ENCODE measurements at regions not wholly inside any gene's neighbourhood (a gene's known extent, or its start where the extent isn't known, plus 50 kb on each side); places are given as distances from the start of the nearest gene placed in this dataset.

GRCh38 chr9:107108342-107109130 lies 174.5 kb upstream of the RAD23B start:
- TF ChIP-seq CTCF (IDR thresholded peaks at IDR 0.05): no peak
- intact Hi-C loops (cut with DNase I, micrococcal nuclease): no loop called here
- Histone ChIP-seq H3K9me3 (ENCODE audit: control insufficient read depth in 1 of 2, insufficient read depth in 1 of 2, low read length in 2 of 2) (no peaks in the 10 kb centered on the region), H3K27me3 (ENCODE audit: control insufficient read depth in 1 of 2, insufficient read depth in 2 of 2, low read length in 2 of 2) (peaks cover 0 to 3% of the 10 kb centered on the region in 2 experiments), H3K4me3 (ENCODE audit: low read length) (no peak overlapping the region), H3K27ac (ENCODE audit: low read depth in 1 of 2, low read length in 2 of 2) (no peak overlapping the region), H3K4me1 (ENCODE audit: insufficient read depth, low read length) (no peaks in the 10 kb centered on the region), H3K36me3 (ENCODE audit: insufficient read depth, low read length) (no peaks in the 10 kb centered on the region)
- Mint-ChIP-seq H3K36me3 (ENCODE audit: low read depth) (no peaks in the 10 kb centered on the region), H3K27me3 (peaks cover 27% of the 10 kb centered on the region), H3K4me3 (no peak overlapping the region), H3K4me1 (ENCODE audit: low read depth) (no peaks in the 10 kb centered on the region), H3K27ac (no peak overlapping the region), H3K9me3 (no peaks in the 10 kb centered on the region)
- ATAC-seq (ENCODE audit: poor library complexity) (no peak), DNase-seq (no peak)
- ChIA-PET CTCF (no interaction called here), POLR2A (no interaction called here)

GRCh38 chr9:107109324-107109723 lies 173.8 kb upstream of the RAD23B start:
- no peak overlapping the region for H3K27ac Mint-ChIP-seq
- ChIA-PET CTCF (no interaction called here), POLR2A (no interaction called here)
- no peaks in the 10 kb centered on the region for H3K36me3 Mint-ChIP-seq (ENCODE audit: low read depth)
- H3K27ac ChIP-seq (ENCODE audit: low read depth in 1 of 2, low read length in 2 of 2): no peak overlapping the region
- H3K4me1 Mint-ChIP-seq (ENCODE audit: low read depth): no peaks in the 10 kb centered on the region
- H3K36me3 ChIP-seq (ENCODE audit: insufficient read depth, low read length): no peaks in the 10 kb centered on the region
- H3K4me3 ChIP-seq (ENCODE audit: low read length): no peak overlapping the region
- no peaks in the 10 kb centered on the region for H3K9me3 ChIP-seq (ENCODE audit: control insufficient read depth in 1 of 2, insufficient read depth in 1 of 2, low read length in 2 of 2)
- H3K9me3 Mint-ChIP-seq: no peaks in the 10 kb centered on the region
- H3K27me3 Mint-ChIP-seq: peaks cover 24% of the 10 kb centered on the region
- no peak for DNase-seq
- no peak for TF ChIP-seq CTCF (IDR thresholded peaks at IDR 0.05)
- intact Hi-C loops (cut with DNase I, micrococcal nuclease): no loop called here
- peaks cover 0 to 3% of the 10 kb centered on the region in 2 experiments for H3K27me3 ChIP-seq (ENCODE audit: control insufficient read depth in 1 of 2, insufficient read depth in 2 of 2, low read length in 2 of 2)
- no peak for ATAC-seq (ENCODE audit: poor library complexity)
- H3K4me1 ChIP-seq (ENCODE audit: insufficient read depth, low read length): no peaks in the 10 kb centered on the region
- no peak overlapping the region for H3K4me3 Mint-ChIP-seq

- DNase-seq: no peak
- peaks cover 22% of the 10 kb centered on the region for H3K27me3 Mint-ChIP-seq
- Histone ChIP-seq H3K27me3 (ENCODE audit: control insufficient read depth in 1 of 2, insufficient read depth in 2 of 2, low read length in 2 of 2) (peaks cover 0 to 3% of the 10 kb centered on the region in 2 experiments), H3K27ac (ENCODE audit: low read depth in 1 of 2, low read length in 2 of 2) (no peak overlapping the region), H3K9me3 (ENCODE audit: control insufficient read depth in 1 of 2, insufficient read depth in 1 of 2, low read length in 2 of 2) (no peaks in the 10 kb centered on the region), H3K4me1 (ENCODE audit: insufficient read depth, low read length) (no peaks in the 10 kb centered on the region), H3K36me3 (ENCODE audit: insufficient read depth, low read length) (no peaks in the 10 kb centered on the region), H3K4me3 (ENCODE audit: low read length) (no peak overlapping the region)
- ChIA-PET CTCF (no interaction called here), POLR2A (no interaction called here)
- no peaks in the 10 kb centered on the region for H3K4me1 Mint-ChIP-seq (ENCODE audit: low read depth)
- H3K9me3 Mint-ChIP-seq: no peaks in the 10 kb centered on the region
- TF ChIP-seq CTCF (IDR thresholded peaks at IDR 0.05): no peak
- no peaks in the 10 kb centered on the region for H3K36me3 Mint-ChIP-seq (ENCODE audit: low read depth)
- no peak overlapping the region for H3K4me3 Mint-ChIP-seq
- H3K27ac Mint-ChIP-seq: no peak overlapping the region
- intact Hi-C loops (cut with DNase I, micrococcal nuclease): no loop called here
- ATAC-seq (ENCODE audit: poor library complexity): no peak
Measured at GRCh38 chr9:107110153-107110552, 172.9 kb upstream of the RAD23B start.
